ENCODE measurements at regions not wholly inside any gene's neighbourhood (a gene's known extent, or its start where the extent isn't known, plus 50 kb on each side); places are given as distances from the start of the nearest gene placed in this dataset.

DNA sequence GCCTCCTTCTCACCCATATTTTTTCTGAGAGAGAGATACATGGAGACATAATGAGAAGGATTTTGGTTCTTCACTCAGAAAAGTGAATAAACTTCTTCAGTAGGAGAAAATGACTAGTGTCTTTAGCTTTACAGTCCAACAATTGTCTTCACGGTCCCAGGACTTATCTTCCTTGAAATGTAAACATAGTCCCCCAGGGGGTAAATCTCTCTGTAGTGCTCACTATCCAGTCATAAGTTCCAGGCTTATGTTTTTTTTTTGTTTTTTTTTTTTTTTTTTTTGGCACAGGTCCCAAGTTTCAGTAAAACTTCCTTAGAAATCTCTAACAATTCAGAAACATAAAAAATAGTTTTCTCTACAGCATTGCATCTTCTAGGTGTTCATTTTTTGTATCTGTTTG is 890.2 kb upstream of the B3GALT2 start:
- H3K27ac ChIP-seq = no peak overlapping the region
- TF ChIP-seq, protein P1, sequence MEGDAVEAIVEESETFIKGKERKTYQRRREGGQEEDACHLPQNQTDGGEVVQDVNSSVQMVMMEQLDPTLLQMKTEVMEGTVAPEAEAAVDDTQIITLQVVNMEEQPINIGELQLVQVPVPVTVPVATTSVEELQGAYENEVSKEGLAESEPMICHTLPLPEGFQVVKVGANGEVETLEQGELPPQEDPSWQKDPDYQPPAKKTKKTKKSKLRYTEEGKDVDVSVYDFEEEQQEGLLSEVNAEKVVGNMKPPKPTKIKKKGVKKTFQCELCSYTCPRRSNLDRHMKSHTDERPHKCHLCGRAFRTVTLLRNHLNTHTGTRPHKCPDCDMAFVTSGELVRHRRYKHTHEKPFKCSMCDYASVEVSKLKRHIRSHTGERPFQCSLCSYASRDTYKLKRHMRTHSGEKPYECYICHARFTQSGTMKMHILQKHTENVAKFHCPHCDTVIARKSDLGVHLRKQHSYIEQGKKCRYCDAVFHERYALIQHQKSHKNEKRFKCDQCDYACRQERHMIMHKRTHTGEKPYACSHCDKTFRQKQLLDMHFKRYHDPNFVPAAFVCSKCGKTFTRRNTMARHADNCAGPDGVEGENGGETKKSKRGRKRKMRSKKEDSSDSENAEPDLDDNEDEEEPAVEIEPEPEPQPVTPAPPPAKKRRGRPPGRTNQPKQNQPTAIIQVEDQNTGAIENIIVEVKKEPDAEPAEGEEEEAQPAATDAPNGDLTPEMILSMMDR (IDR thresholded peaks at IDR 0.05) = no peak
- TF ChIP-seq ZFX (IDR thresholded peaks at IDR 0.05; ENCODE audit: borderline replicate concordance) = no peak

DNA sequence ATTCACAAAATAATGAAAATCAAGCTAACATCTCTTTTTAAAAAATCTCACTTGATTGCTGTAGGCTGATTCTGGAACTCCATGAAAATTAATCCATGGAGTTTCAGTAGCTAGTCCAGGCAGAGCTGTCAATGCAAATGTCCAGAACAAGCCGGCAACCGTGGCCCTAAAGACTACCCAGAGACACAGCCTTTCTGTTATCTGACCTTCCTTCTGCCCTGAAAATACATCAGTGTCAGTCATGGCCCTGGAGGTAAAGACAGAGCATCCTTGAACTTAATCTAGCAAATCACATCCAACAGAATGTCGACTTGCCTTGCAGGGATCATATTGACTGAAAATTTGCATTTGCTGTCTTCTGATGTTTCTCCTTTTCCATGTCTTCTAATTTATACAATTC is 887.4 kb upstream of the B3GALT2 start:
- no peak overlapping the region for H3K27ac ChIP-seq
- TF ChIP-seq, protein P1 (IDR thresholded peaks at IDR 0.05) = no peak
- no peak for TF ChIP-seq ZFX (IDR thresholded peaks at IDR 0.05; ENCODE audit: borderline replicate concordance)

DNA sequence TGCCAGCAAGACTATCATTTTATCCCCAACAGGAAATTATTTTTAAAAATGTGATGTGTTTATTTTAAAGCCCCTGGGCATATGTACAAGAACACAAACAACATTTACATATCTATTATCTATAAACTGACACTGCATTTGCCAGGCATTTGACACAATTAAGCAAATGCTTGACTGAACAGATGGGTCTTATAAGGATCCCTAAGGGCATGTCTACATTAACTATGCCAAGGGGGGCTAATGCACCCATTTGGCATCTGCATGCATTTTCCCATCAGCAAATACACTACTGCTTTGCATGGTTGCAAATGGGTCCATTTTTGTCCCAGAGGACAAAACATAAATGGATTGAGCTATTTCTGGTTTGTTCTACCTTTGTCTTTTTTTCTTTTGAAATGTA is 884.8 kb upstream of the B3GALT2 start:
- no peak overlapping the region for H3K27ac ChIP-seq
- TF ChIP-seq, protein P1 (IDR thresholded peaks at IDR 0.05) = no peak
- no peak for TF ChIP-seq ZFX (IDR thresholded peaks at IDR 0.05; ENCODE audit: borderline replicate concordance)

DNA sequence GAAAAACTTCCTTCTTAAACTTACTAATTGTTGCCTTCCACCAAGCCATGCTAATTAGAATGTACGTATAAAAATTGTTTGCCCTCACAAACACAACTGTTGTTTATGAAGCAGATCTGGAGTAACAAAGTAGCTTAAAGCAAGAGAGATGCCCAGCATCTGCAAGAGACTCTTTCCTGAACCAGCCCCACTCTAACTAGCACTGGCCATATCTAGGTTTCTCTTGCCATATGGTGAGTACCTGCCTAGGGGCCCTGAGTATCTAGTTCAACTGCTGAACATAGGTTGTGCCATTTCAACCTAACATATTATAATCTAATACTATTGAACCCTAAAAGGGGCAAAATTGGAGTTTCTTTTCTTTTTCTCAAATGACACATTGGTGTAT is 883.4 kb upstream of the B3GALT2 start:
- no peak overlapping the region for H3K27ac ChIP-seq
- TF ChIP-seq ZFX (IDR thresholded peaks at IDR 0.05; ENCODE audit: borderline replicate concordance) = no peak
- TF ChIP-seq, protein P1 (IDR thresholded peaks at IDR 0.05) = no peak

DNA sequence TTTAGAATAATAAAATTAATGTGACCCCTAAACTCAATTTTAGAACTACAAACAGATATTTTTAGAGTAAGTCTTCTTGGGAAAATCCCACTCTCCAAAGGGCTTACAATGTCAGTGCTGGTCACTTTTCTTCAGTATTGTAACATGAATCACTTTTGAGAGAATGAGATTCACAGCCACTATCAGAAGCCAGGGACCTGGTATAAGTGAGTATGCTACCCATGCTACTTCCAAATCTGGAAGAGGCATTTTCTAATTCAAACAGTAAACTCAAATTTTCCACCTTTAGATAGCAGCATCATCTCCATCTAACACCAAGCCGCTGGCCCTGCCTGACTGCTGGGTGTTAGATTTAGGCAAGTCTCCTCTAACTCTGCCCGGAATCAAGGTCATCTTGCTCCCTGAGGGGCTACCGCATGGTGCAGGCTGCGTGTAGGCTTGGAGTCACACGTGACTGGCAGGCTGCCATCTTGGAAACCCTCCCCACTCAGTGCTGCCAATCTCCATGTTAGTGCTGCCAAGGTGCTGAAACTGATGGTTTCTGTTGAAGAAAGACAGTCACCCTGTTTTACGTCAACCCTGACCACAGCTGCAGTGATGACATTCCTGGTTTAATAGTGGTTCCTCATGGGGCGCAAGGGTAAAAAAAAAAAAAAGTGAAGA is 882.9 kb upstream of the B3GALT2 start:
- H3K27ac ChIP-seq = no peak overlapping the region
- TF ChIP-seq, protein P1 (IDR thresholded peaks at IDR 0.05) = no peak
- TF ChIP-seq ZFX (IDR thresholded peaks at IDR 0.05; ENCODE audit: borderline replicate concordance) = no peak

DNA sequence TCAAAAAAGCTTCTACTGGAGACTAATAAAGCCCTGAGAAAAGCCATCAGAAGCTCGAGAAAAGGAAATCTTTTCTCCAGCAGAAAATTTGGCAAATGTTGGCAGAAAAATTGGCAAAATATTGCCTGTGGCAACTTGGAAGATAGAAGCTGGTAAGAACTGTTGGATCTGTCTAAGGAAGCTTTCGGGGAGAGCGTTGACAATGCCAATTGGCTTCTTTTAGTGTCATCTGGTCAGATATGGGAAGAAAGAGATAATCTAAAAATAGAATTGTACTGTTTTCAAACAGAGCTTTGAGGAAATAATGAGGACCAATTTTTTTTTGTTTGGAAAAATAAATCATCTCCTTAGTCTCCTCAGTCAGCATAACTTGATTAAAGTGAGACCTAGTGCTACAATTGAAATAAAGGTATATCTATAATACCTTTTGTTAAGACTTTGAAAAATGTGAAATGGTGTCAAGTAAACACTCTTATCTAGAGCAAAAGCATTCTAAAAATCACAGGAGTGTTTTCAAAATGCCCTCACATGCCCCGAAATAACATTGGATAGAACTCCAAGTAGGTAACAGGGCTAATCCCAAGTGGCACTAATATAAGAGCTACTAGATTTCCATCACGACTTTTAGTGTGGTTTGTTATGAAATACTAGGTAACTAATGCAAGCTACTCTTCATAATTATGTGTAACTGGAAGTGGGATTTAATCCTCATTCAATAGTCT is 882.2 kb upstream of the B3GALT2 start:
- no peak overlapping the region for H3K27ac ChIP-seq
- TF ChIP-seq ZFX (IDR thresholded peaks at IDR 0.05; ENCODE audit: borderline replicate concordance) = no peak
- TF ChIP-seq, protein P1 (IDR thresholded peaks at IDR 0.05) = no peak

DNA sequence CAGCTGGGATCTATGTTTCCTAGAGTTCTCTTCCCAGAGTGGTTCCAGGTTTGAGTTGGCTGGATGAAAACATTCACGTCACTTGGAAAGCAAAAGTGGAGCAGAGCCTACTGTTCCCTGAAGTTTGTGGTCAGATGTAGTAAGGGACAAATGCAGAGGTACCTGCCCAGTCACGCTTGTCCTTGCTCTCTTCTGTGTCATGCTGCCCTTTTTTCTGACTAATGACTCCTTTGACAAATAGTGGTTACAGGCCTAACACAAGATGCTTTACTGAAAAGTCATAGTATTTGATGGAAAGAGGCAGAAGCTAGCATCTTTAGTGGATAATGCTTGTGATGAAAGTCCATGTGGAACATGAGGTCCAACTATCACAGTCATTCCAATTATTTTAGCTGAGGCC is 881.4 kb upstream of the B3GALT2 start:
- no peak overlapping the region for H3K27ac ChIP-seq

More for the DNA sequence above, 881.4 kb upstream of the B3GALT2 start:
- no peak for TF ChIP-seq ZFX (IDR thresholded peaks at IDR 0.05; ENCODE audit: borderline replicate concordance)
- TF ChIP-seq, protein P1 (IDR thresholded peaks at IDR 0.05) = no peak

Measured in 22Rv1 (cell line).